Stimulated activated CD4-positive, alpha-beta T cell treated with anti-CD3 and anti-CD28 coated beads, Interleukin-4, amount 100 ng/mL, for 24 hours (primary cell): ENCODE measurements at regions not wholly inside any gene's neighbourhood (a gene's known extent, or its start where the extent isn't known, plus 50 kb on each side); places are given as distances from the start of the nearest gene placed in this dataset.

Source experiments
- DNase-seq: peaks from one replicate; pipeline ENCODE4 v3.0.0-alpha.2; 2020

- no peak for DNase-seq
These were observed 1646.6 kb downstream of the MAT2B start for GRCh38 chr5:165152058-165152457.

DNA sequence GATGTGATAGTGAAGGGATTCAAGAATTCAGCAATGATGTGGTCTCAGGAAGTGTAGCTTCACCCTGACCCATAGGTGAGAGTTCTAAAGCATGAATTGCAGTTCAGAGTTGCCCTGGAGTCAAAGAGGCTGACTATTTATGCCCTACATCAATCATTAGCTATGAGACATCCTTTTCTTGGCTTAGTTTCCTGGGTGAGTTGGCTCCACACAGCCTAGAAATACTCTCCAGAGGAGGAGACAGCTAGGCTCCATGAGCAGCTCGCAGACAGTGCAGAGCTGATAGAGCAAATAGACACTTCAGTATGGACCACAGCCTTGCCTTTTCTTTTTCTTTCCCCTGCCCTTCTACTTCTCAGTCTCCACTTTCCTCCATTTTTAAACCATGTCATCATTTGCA, 1651.8 kb downstream of the MAT2B start:
- DNase-seq, result no peak

DNA sequence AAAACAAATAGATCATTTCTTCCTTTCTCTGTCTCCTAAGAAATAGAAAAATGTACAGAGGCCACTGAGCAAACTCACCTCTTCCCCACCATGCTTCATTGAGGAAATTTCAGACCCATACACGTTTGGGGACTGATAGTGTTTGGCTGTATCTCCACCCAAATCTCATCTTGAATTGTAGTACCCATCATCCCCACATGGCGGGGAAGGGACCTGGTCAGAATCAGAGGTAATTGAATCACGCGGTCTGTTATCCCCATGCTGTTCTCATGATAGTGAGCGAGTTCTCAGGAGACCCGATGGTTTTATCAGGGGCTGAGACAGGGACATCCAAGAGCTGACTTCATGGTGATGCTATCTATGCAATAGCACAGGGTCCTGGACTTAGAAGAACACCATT, 1655.8 kb downstream of the MAT2B start:
- no peak for DNase-seq

GRCh38 chr5:165163861-165164260, 1658.4 kb downstream of the MAT2B start:
- DNase-seq, result no peak

- no peak for DNase-seq
These were observed 1668.2 kb downstream of the MAT2B start for GRCh38 chr5:165173651-165174050.

DNA sequence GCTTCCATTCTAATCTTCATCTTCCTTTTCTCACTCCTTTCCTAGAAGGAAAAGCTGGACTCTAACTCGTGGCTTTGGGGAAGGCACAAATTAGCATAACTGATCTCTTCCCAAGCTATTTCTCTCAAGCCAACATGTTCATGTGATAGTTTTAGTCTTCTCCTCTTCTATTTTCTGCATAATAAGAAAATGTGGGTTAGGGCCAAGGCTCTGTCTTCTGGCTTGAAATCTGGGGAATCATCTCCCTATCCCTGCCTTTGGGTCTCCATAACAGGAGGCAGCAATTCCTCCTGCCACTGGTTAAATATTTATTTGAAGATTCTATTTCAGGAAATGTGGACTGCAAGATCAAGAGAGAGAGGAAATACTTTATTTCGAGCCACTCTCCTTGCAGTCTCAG, 1669.6 kb downstream of the MAT2B start:
- DNase-seq, result no peak

DNA sequence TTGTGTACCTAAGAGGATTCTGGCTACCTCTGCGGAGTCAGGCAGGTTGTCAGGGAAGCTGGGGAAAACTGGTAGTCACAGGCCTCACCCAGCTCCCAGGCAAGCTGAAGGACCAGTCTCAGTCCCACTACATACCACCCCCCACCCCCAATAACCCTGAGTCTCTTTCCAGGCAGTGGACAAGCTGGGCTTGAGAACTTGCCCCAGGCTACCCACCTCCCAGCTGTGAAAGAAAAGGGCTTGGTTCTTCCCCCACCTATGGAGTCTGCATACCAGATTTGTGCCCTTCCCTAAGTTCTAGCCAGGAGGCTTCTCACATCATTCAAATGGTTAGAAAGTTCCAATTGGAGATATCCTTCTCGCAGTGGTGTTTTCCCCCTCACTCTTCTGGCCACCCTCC, 1678.8 kb downstream of the MAT2B start:
- no peak for DNase-seq

DNA sequence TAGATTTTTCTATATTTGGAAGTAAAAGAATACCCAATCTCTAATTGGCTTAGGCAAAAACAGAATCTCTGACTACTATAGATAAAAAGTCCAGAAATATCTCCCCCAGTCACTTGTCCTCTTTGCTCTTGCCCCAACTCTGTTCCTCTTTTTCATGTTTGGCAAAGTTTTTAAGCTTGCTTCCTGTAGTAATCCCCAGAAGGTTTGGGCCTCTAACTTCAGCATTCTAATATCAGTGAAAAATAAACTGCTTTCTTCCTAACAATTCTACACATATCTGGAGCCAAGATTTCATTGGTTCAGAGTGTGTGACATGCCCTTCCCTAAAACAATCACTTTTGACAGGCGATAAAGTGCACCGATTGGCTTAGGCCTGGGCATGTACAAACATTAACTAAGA, 1680.3 kb downstream of the MAT2B start:
- DNase-seq, result no peak

GRCh38 chr5:165187815-165188214, 1682.4 kb downstream of the MAT2B start:
- DNase-seq, result no peak

- DNase-seq, result no peak
These were observed 1683.2 kb downstream of the MAT2B start for GRCh38 chr5:165188556-165189175.

GRCh38 chr5:165196961-165197360, 1691.5 kb downstream of the MAT2B start:
- DNase-seq, result no peak

DNA sequence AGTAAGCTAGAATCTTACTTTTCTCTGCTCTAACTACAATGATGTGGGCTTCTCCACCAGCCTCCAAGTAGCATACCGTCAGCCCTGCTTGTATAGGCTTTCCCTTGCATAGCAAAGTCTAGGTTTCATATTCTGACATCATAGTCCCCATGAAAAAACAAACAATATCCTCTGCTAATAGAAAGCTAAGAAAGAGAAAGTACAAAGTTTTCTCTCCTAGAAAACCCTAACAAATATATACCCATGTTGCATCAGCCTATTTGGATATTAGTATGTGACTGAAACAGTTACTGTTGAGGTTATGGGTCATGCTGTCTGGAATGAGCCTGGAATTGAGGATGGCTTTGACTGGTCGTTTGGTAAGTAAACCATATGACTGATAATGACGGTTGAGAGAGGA, 1696.0 kb downstream of the MAT2B start:
- DNase-seq, result no peak

DNA sequence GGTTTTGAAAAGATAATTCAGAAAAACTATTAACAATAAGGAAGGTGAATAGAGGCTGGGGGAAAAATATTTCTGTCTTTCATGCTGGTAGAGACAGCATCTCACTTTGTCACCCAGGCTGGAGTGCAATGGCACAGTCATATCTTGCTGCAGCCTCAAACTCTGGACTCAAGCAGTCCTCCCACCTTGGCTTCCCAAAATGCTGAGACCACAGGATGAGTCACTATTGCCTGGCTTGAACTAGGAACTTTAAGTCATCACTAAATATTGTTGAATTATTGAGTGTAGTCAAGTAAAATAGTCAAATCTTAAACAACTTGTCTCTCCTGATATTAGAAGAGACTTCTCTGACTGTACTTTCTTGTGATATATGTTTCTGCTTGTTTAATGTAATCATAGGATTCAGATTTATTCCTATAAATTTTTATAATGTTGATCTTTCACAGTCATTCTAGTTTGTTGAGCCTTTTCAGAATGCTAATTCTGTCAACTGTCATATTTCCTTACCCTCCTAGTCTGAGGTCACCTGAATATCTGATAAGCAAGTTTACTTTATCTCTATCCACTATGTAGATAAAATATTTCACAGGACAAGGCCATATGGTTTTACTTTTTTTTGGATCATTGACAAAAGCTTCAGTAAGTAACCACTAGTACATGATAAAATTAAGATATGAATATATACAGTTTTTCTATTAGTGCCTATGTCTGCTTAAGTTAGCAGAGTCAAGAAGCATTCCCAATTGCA, 1696.5 kb downstream of the MAT2B start:
- no peak for DNase-seq

DNA sequence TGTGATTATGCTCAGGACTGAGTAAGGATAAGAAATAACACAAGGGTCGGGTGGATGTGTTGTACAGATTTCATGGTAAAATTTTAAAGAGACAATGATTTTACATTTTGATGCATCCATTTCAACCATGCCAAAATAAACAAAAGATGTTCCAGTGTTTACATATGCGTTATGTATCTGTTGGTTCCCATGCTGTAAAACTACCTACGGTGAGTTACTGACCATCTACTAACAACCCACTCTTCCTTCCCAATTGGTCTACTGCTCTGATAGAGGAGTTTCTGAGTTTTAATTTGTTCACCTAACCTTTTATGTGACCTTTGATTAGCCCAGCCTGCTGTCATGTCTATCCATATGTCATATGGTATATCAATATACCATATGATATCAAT, 1697.1 kb downstream of the MAT2B start:
- DNase-seq, result no peak

DNA sequence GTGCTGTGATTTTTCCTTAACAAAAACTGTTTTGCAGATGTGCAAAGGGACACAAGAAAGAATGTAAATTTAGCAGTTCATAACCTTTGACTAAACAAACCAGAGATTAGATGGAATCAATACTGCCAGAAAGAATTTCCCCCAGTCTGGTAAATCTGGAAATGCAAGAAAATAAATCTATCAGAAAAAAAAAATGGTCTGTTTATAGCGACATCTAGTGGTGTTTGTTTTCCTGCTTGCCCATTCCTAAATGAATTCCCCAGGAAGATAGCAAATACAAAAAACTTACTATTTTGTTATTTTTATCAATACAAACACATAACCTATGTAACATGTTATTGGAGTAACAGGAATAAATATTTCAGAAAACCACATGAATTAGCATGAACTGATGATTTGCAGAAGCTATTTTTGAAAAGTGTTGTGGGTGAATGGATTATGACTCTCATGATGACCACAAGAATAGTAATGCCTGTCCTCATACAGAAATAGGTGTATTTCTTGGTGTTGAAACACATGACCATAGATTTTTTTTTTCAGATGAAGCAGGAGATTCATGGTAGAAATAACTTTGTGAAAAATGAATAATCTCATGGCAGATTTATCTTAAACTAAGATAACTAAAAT, 1703.8 kb downstream of the MAT2B start:
- DNase-seq, result no peak

DNA sequence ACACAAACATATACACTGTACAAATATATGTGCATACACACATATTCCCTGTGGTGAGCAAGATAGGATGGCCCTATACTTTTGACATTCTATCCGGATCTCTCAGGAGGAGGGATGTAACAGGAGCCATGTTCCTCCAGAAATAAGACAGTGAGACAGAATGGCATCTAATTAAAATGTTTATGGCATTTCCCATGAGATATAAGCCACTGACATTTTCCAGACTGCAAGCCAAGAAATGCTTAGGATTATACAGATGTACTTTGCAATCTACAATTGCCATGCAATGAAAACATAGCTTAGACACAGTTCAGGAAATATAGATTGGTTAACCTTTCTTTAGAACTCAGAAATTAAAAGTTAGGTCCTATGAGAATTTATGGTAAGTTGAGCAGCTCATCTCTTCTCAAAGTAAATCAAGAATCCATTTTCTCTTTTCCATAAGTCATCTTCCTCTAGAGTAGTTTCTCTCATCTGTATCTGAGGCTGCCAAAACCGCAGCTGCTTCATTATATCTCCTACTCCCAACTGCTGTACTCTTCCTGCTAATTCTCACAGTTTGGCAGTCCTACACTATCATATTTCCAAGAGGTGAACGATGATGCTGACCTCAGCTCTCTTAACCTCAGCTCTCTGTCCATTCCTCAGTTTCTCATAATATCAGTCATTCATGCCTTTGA, 1719.1 kb downstream of the MAT2B start:
- no peak for DNase-seq

GRCh38 chr5:165227515-165227914, 1722.1 kb downstream of the MAT2B start:
- DNase-seq, result no peak

GRCh38 chr5:165228184-165228583, 1722.8 kb downstream of the MAT2B start:
- no peak for DNase-seq

GRCh38 chr5:165231821-165232508, 1726.5 kb downstream of the MAT2B start:
- DNase-seq, result no peak

DNA sequence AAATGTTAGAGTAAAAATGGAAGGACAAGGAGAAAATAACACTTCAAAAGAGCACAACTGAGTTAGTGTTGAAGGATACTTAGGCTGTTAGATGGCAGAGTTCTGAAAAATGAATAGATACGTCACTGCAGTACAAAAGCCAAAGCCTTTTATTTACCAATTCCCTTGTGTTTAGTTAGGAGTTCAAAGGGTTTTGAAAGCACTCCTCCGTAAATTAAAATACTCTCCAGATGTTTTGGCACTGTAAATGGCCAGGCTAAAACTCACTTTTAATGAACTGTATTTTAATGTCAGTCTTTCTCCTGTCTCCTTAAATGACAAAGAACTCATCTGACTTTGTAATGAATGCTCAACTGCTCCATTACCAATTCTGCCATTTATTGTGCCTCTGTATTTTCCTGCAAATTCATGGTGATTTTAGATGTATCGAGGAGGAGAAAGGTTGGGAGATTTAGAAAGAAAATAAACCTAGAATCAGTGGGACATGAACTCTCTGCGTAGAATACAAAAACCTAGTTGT, 1727.2 kb downstream of the MAT2B start:
- DNase-seq, result no peak

DNA sequence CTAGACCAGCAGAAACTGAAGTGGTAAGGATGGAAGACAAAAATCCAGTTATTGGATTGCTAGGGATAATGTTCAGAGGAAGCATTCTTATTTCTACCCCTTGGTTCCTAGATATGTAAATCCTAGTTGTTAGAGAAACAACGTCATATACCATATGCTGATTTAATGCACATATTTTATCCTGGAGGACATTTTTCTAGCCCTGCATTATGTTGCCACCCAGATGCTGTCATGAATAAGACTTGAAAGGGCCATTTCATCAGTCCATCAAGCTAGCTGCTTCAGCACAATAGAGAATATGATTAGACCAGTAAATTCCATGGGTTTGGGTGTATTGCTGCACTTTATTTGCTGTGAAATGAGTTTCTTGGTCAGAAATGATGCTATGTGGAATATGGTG, 1736.4 kb downstream of the MAT2B start:
- DNase-seq, result no peak

GRCh38 chr5:165242646-165243045, 1737.2 kb downstream of the MAT2B start:
- no peak for DNase-seq

GRCh38 chr5:165244407-165244806, 1739.0 kb downstream of the MAT2B start:
- DNase-seq, result no peak
